ENCODE measurements at regions not wholly inside any gene's neighbourhood (a gene's known extent, or its start where the extent isn't known, plus 50 kb on each side); places are given as distances from the start of the nearest gene placed in this dataset.

DNA sequence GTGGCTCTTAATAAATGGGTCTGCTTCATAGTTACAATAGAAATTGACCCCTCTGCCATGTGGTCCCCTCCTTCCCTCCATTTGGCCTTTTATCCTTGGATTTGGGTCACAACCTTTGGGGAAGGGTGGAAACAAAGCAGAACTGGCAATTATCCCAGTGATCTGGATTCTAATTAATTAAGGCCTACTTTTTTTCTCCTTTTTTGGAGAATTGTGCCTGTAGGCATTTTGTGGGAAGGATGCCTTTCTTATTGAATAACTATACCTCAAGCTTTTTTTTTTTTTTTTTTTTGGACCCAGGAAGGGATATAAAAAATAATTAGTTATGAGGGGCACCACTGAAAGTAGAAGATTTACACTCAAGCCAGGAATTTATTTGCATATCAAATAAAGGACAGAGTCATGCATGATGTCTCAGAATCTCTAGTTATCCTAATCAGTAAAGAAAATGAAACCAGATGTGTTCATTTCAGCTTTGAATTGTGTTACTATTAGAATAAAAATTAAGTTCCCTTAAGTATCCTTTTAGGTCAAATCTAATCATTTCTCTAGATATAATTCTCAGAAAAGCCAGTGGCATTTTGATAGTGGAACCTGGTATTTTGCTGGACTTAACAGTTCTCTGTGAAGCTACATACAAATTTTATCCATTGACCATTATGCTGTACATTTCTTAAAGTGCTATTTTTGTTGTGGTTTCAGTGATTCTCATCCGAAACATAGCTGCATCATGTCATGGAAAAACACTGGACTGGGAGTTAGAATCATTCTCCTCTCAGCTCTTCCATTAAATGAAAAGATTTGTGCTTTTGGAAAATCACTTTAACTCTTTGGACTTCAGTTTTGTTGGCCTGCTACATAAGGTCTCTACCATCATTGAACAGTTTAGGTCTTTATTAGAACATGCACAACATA is 129.3 kb downstream of the KCNRG start:
- TF ChIP-seq GATA3 (IDR thresholded peaks at IDR 0.05; ENCODE audit: low read depth, low read length) (no peak), GATA2 (IDR thresholded peaks at IDR 0.05; ENCODE audit: low read depth, low read length) (no peak)

Data from SH-SY5Y (cell line).